GM23338 (cell line): ENCODE measurements at regions not wholly inside any gene's neighbourhood (a gene's known extent, or its start where the extent isn't known, plus 50 kb on each side); places are given as distances from the start of the nearest gene placed in this dataset.

Experiments
- ATAC-seq: fragments of 200-7000 bp; cut with Tn5 transposase; 3 replicates; pipeline ENCODE4 v1.9.1; 2020
- DNase-seq: peaks from one replicate; pipeline ENCODE4 v3.0.0-alpha.2; 2015; ENCODE audit warnings: low spot score
- H2AFZ ChIP-seq: fragments of 200-600 bp; sonication (generic); 2 replicates; pipeline ENCODE4 v1.8.0; 2016; ENCODE audit warnings: antibody characterized with exemption, mild to moderate bottlenecking, moderate library complexity
- H3F3A ChIP-seq: fragments of 200-600 bp; sonication (generic); replicated peaks from 2 replicates; pipeline ENCODE4 v1.8.0; 2017; ENCODE audit warnings: antibody characterized with exemption, mixed run types, low read depth
- H3K27ac ChIP-seq: fragments of 200-600 bp; sonication (generic); 2 replicates; pipeline ENCODE4 v1.6.1; 2016; ENCODE audit warnings: low read depth
- H3K27me3 ChIP-seq: fragments of 200-600 bp; sonication (generic); 2 replicates; pipeline ENCODE4 v1.8.0; 2016; ENCODE audit warnings: mild to moderate bottlenecking, mixed run types, moderate library complexity; ENCODE audit not compliant: insufficient read depth
- H3K36me3 ChIP-seq: fragments of 200-600 bp; sonication (generic); 2 replicates; pipeline ENCODE4 v1.8.0; 2016; ENCODE audit warnings: mild to moderate bottlenecking; ENCODE audit not compliant: insufficient read depth
- H3K4me1 ChIP-seq: fragments of 200-600 bp; sonication (generic); 2 replicates; pipeline ENCODE4 v1.8.0; 2016; ENCODE audit warnings: mild to moderate bottlenecking, moderate library complexity; ENCODE audit not compliant: insufficient read depth
- H3K4me2 ChIP-seq: fragments of 200-600 bp; sonication (generic); 2 replicates; pipeline ENCODE4 v1.7.1; 2017; ENCODE audit warnings: mixed run types
- H3K4me3 ChIP-seq: fragments of 200-600 bp; sonication (generic); 2 replicates; pipeline ENCODE4 v1.6.1; 2016; ENCODE audit warnings: mixed run types
- H3K79me2 ChIP-seq: fragments of 200-600 bp; sonication (generic); replicated peaks from 2 replicates; pipeline ENCODE4 v1.8.0; 2017; ENCODE audit warnings: mild to moderate bottlenecking; ENCODE audit not compliant: insufficient read depth
- H3K9me2 ChIP-seq: fragments of 200-600 bp; sonication (generic); 2 replicates; pipeline ENCODE4 v1.8.0; 2017; ENCODE audit not compliant: insufficient read depth
- H4K20me1 ChIP-seq: fragments of 200-600 bp; sonication (generic); replicated peaks from 2 replicates; pipeline ENCODE4 v1.8.0; 2017; ENCODE audit warnings: mild to moderate bottlenecking; ENCODE audit not compliant: insufficient read depth
- H3K27ac Mint-ChIP-seq: 2 replicates; pipeline ENCODE4 v1.8.0; 2020; ENCODE audit warnings: inconsistent platforms, mild to moderate bottlenecking, moderate library complexity, mixed read lengths
- H3K27me3 Mint-ChIP-seq: 3 replicates; pipeline ENCODE4 v1.8.0; 2022; ENCODE audit warnings: low read depth, mild to moderate bottlenecking, moderate library complexity, mixed read lengths, inconsistent platforms; ENCODE audit not compliant: insufficient read depth, poor library complexity
- H3K36me3 Mint-ChIP-seq: 3 replicates; pipeline ENCODE4 v1.8.0; 2021; ENCODE audit warnings: low read depth, mild to moderate bottlenecking, inconsistent platforms, moderate library complexity, mixed read lengths
- H3K4me1 Mint-ChIP-seq: 3 replicates; pipeline ENCODE4 v1.8.0; 2020; ENCODE audit warnings: mild to moderate bottlenecking, inconsistent platforms, mixed read lengths
- H3K4me3 Mint-ChIP-seq: 3 replicates; pipeline ENCODE4 v1.8.0; 2021; ENCODE audit warnings: moderate library complexity, mild to moderate bottlenecking, inconsistent platforms, mixed read lengths
- H3K9me3 Mint-ChIP-seq: 3 replicates; pipeline ENCODE4 v1.8.0; 2020; ENCODE audit warnings: moderate library complexity, mild to moderate bottlenecking, inconsistent platforms, mixed read lengths
- CREB1 ChIP-seq: fragments of 250-450 bp; sonication (Bioruptor Pico); IDR thresholded peaks from 2 replicates; pipeline ENCODE4 v1.5.0; 2020; ENCODE audit warnings: low read depth, mild to moderate bottlenecking, moderate library complexity
- EZH2 ChIP-seq: fragments of 200-600 bp; sonication (generic); IDR thresholded peaks from one replicate; pipeline ENCODE4 v1.8.0; 2017; ENCODE audit warnings: antibody characterized with exemption, mild to moderate bottlenecking, low read depth; ENCODE audit not compliant: unreplicated experiment
- EZH2phosphoT487 ChIP-seq: fragments of 200-600 bp; sonication (generic); IDR thresholded peaks from one replicate; pipeline ENCODE4 v1.8.1; 2018; ENCODE audit warnings: antibody characterized with exemption; ENCODE audit not compliant: unreplicated experiment
- JUNB ChIP-seq: IDR thresholded peaks from one replicate; pipeline ENCODE4 v1.6.1; 2016; ENCODE audit warnings: antibody characterized with exemption; ENCODE audit not compliant: unreplicated experiment
- NANOG ChIP-seq: IDR thresholded peaks from 2 replicates; pipeline ENCODE4 v1.6.1; 2016; ENCODE audit warnings: antibody characterized with exemption, borderline replicate concordance
- POLR2AphosphoS5 ChIP-seq: IDR thresholded peaks from 2 replicates; pipeline ENCODE4 v1.6.1; 2016; ENCODE audit warnings: antibody characterized with exemption, low read depth
- STAT1 ChIP-seq: IDR thresholded peaks from one replicate; pipeline ENCODE4 v1.6.1; 2016; ENCODE audit warnings: antibody characterized with exemption; ENCODE audit not compliant: unreplicated experiment
- ZNF114 ChIP-seq: fragments of 250-450 bp; sonication (Bioruptor Pico); IDR thresholded peaks from 2 replicates; pipeline ENCODE4 v1.5.0; 2020; ENCODE audit warnings: mild to moderate bottlenecking, moderate library complexity
- ZNF331 ChIP-seq: fragments of 250-450 bp; sonication (Bioruptor Pico); IDR thresholded peaks from 2 replicates; pipeline ENCODE4 v1.5.0; 2020; ENCODE audit warnings: low read depth, mild to moderate bottlenecking, moderate library complexity
- TF ChIP-seq, protein P1 (sequence below): IDR thresholded peaks from one replicate; pipeline ENCODE4 v1.6.1; 2018; ENCODE audit warnings: antibody characterized with exemption; ENCODE audit not compliant: unreplicated experiment
- TF ChIP-seq, protein P2 (sequence below): IDR thresholded peaks from 2 replicates; pipeline ENCODE4 v1.6.1; 2016; ENCODE audit warnings: antibody characterized with exemption

DNA sequence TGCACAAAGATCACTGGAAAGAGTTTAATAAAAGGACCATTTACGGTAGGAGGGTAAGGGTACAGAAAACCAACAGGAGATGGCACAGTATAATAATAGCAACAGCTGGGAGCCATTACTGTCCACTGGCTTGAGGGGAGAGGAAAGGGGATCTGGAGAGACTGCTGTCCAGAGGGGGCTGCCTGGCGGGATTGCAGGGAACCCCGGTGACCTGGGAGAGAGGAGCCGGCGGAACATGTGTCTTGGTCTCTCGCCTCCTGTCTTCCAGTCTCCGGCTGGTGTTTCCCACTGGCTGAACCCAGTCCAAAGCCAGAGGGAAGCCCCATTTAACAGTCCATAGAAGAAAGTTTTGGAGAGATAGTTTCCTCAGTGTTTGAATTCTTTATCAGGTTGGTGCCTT lies 57.5 kb upstream of the PODXL start:
- Histone ChIP-seq H3F3A (no peaks in the 10 kb centered on the region), H4K20me1 (no peaks in the 10 kb centered on the region), H3K9me2 (no peaks in the 10 kb centered on the region), H3K4me1 (peaks cover 6% of the 10 kb centered on the region), H3K27me3 (no peaks in the 10 kb centered on the region), H3K4me3 (no peak overlapping the region), H3K36me3 (no peaks in the 10 kb centered on the region), H2AFZ (no peak overlapping the region), H3K27ac (no peak overlapping the region), H3K4me2 (no peak overlapping the region), H3K79me2 (no peaks in the 10 kb centered on the region)
- Mint-ChIP-seq H3K27ac (no peak overlapping the region), H3K4me1 (peaks cover 26% of the 10 kb centered on the region), H3K27me3 (peaks cover 18% of the 10 kb centered on the region), H3K36me3 (no peaks in the 10 kb centered on the region; the same call in 2 of the 3 replicates), H3K9me3 (no peaks in the 10 kb centered on the region), H3K4me3 (no peak overlapping the region)
- ATAC-seq (no peak), DNase-seq (no peak)
- TF ChIP-seq POLR2AphosphoS5 = no peak
- no peak for TF ChIP-seq ZNF114 (CRISPR knock-in tag)
- TF ChIP-seq ZNF331 = no peak
- no peak for TF ChIP-seq NANOG
- TF ChIP-seq CREB1 (CRISPR knock-in tag) = no peak
- TF ChIP-seq EZH2 = no peak
- no peak for TF ChIP-seq STAT1
- no peak for TF ChIP-seq EZH2phosphoT487
- TF ChIP-seq, protein P1, sequence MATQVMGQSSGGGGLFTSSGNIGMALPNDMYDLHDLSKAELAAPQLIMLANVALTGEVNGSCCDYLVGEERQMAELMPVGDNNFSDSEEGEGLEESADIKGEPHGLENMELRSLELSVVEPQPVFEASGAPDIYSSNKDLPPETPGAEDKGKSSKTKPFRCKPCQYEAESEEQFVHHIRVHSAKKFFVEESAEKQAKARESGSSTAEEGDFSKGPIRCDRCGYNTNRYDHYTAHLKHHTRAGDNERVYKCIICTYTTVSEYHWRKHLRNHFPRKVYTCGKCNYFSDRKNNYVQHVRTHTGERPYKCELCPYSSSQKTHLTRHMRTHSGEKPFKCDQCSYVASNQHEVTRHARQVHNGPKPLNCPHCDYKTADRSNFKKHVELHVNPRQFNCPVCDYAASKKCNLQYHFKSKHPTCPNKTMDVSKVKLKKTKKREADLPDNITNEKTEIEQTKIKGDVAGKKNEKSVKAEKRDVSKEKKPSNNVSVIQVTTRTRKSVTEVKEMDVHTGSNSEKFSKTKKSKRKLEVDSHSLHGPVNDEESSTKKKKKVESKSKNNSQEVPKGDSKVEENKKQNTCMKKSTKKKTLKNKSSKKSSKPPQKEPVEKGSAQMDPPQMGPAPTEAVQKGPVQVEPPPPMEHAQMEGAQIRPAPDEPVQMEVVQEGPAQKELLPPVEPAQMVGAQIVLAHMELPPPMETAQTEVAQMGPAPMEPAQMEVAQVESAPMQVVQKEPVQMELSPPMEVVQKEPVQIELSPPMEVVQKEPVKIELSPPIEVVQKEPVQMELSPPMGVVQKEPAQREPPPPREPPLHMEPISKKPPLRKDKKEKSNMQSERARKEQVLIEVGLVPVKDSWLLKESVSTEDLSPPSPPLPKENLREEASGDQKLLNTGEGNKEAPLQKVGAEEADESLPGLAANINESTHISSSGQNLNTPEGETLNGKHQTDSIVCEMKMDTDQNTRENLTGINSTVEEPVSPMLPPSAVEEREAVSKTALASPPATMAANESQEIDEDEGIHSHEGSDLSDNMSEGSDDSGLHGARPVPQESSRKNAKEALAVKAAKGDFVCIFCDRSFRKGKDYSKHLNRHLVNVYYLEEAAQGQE = no peak
- TF ChIP-seq, protein P2, sequence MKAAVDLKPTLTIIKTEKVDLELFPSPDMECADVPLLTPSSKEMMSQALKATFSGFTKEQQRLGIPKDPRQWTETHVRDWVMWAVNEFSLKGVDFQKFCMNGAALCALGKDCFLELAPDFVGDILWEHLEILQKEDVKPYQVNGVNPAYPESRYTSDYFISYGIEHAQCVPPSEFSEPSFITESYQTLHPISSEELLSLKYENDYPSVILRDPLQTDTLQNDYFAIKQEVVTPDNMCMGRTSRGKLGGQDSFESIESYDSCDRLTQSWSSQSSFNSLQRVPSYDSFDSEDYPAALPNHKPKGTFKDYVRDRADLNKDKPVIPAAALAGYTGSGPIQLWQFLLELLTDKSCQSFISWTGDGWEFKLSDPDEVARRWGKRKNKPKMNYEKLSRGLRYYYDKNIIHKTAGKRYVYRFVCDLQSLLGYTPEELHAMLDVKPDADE = no peak
- TF ChIP-seq JUNB = no peak

DNA sequence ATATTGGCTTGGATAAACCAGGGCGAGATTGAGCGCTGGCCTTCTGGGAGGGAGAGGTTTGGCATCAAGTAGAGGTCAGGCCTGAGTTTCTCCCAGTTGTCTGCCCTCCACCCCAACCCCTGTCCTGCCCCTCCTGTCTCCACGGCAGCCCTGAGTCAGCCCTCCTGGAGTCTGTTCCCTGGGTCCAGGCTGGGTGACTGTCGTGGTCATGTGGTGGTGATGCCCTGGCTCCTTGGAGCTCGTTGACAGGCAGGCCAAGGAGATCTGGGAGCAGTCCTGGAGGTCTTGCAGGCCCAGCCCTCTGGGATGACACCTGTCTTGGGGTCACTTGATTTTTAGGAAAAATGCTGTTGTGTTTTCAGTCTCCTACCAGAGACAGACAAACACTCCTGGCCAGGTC lies 53.6 kb upstream of the PODXL start:
- Mint-ChIP-seq H3K4me3 (no peak overlapping the region), H3K9me3 (no peaks in the 10 kb centered on the region), H3K4me1 (peaks cover 42% of the 10 kb centered on the region), H3K27me3 (peaks cover 18% of the 10 kb centered on the region), H3K27ac (no peak overlapping the region; the same call in 1 of the 2 replicates), H3K36me3 (no peaks in the 10 kb centered on the region; the same call in 2 of the 3 replicates)
- peaks cover 4% of the 10 kb centered on the region; the same call in 1 of the 2 replicates for H3F3A ChIP-seq
- H3K4me1 ChIP-seq = peaks cover 25% of the 10 kb centered on the region
- H3K36me3 ChIP-seq = no peaks in the 10 kb centered on the region
- no peak overlapping the region for H2AFZ ChIP-seq
- no peak overlapping the region for H3K27ac ChIP-seq
- H3K9me2 ChIP-seq = no peaks in the 10 kb centered on the region
- ATAC-seq (no peak), DNase-seq (no peak)
- no peaks in the 10 kb centered on the region for H3K79me2 ChIP-seq
- H3K4me3 ChIP-seq = no peak overlapping the region
- H3K4me2 ChIP-seq = no peak overlapping the region
- no peaks in the 10 kb centered on the region for H4K20me1 ChIP-seq
- H3K27me3 ChIP-seq = no peaks in the 10 kb centered on the region
- TF ChIP-seq ZNF331 (no peak), ZNF114 (CRISPR knock-in tag) (no peak), CREB1 (CRISPR knock-in tag) (no peak), EZH2 (no peak)
- TF ChIP-seq, protein P1 = no peak
